Fibroblast of pulmonary artery (primary cell): ENCODE measurements at regions not wholly inside any gene's neighbourhood (a gene's known extent, or its start where the extent isn't known, plus 50 kb on each side); places are given as distances from the start of the nearest gene placed in this dataset.
"Not testable (repeated sequence)": the region's sequence is repeated elsewhere in the genome, so short reads cannot be mapped to it uniquely, and the experiment has no call there.

ENCODE experiments used
- DNase-seq: peaks from one replicate; pipeline ENCODE4 v3.0.0-alpha.2; 2010; ENCODE audit warnings: low read depth
- H3K4me3 ChIP-seq: replicated peaks from 2 replicates; pipeline ENCODE4 v1.5.1; 2011; ENCODE audit warnings: low read depth, mild to moderate bottlenecking, control low read depth, low read length, moderate library complexity
- TF ChIP-seq, protein P1 (sequence below): IDR thresholded peaks from 2 replicates; pipeline ENCODE4 v1.5.1; 2011; ENCODE audit warnings: mild to moderate bottlenecking, control low read depth, low read length, inconsistent platforms; ENCODE audit errors: missing control alignments

DNA sequence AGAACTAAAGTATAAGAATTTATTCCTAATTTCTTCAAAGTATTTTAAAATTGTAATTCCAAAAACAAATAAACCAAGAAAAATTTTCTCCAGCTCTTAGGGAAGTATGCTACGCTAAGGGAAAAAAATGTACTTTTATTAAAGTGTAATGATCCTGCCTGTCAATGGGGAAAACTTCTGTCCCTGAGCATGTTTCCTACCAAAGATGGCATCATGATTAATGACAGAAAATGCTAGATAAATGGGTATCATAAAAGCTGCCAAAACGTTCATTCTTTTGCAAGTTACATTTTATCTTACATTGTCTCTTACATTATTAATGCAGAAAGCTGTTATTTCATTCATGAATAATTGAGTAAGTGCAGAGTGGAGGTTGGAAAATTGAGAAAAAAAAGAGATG lies 443.4 kb downstream of the TECRL start:
- no peak overlapping the region for H3K4me3 ChIP-seq
- TF ChIP-seq, protein P1, sequence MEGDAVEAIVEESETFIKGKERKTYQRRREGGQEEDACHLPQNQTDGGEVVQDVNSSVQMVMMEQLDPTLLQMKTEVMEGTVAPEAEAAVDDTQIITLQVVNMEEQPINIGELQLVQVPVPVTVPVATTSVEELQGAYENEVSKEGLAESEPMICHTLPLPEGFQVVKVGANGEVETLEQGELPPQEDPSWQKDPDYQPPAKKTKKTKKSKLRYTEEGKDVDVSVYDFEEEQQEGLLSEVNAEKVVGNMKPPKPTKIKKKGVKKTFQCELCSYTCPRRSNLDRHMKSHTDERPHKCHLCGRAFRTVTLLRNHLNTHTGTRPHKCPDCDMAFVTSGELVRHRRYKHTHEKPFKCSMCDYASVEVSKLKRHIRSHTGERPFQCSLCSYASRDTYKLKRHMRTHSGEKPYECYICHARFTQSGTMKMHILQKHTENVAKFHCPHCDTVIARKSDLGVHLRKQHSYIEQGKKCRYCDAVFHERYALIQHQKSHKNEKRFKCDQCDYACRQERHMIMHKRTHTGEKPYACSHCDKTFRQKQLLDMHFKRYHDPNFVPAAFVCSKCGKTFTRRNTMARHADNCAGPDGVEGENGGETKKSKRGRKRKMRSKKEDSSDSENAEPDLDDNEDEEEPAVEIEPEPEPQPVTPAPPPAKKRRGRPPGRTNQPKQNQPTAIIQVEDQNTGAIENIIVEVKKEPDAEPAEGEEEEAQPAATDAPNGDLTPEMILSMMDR, result no peak
- no peak for DNase-seq

DNA sequence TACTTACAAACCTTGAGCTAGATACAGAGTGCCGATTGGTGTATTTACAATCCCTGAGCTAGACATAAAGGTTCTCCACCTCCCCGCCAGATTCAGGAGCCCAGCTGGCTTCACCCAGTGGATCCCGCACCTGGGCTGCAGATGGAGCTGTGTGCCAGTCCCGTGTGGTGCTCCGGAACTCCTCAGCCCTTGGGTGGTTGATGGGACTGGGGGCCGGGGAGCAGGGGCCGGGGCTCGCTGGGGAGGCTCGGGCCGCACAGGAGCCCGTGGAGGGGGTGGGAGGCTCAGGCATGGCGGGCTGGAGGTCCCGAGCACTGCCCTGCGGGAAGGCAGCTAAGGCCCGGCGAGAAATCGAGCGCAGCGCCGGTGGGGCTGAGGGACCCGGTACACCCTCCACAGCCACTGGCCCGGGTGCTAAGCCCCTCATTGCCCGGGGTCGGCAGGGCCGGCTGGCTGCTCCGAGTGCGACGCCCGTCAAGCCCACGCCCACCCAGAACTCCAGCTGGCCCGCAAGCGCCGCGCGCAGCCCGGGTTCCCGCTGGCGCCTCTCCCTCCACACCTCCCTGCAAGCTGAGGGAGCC lies 466.5 kb downstream of the TECRL start:
- not testable (repeated sequence) for H3K4me3 ChIP-seq

DNA sequence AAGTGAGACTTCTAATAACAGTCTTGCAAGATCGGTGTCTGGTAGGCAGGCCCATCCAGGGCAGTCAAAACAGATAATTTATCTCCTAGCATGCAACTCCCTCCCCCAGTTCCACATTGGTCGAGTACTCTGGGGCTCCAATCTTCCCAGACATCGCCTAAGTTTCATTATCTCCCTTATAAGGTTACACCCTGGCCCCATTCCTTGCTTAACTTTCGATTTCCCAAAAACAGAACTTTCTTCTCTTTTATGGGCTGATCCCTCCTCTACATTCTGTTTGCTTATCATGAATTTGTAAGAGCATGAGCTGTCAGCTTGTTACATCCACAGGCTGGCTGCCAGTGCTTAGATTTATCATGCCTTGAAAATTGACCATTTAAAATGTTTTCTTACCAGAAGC lies 471.3 kb downstream of the TECRL start:
- H3K4me3 ChIP-seq, result no peak overlapping the region
- TF ChIP-seq, protein P1, result no peak
- peak; percentile 44 for DNase-seq

More for the DNA sequence above, 466.5 kb downstream of the TECRL start:
- not testable (repeated sequence) for DNase-seq

DNA sequence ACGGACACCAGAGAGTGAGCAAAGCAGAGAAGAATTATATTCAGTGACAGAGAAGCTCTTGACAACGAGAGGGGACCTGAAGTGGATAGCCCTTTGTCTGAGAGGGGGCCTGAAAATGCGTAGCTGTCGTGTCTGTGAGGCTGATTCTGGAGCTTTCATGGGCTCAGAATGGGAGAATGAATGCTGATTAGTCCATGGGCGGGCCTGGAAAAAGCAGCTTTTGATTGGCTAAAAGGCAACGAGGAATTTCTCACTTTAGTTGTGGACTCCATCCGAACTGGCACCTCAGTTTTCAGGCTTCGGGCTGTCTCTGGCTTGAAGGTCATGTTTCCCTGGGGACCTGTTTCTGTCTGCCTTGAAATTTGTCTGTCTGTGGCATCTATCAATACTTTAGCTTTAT lies 487.1 kb downstream of the TECRL start:
- H3K4me3 ChIP-seq, result no peak overlapping the region
- DNase-seq, result no peak
- TF ChIP-seq, protein P1, result no peak

DNA sequence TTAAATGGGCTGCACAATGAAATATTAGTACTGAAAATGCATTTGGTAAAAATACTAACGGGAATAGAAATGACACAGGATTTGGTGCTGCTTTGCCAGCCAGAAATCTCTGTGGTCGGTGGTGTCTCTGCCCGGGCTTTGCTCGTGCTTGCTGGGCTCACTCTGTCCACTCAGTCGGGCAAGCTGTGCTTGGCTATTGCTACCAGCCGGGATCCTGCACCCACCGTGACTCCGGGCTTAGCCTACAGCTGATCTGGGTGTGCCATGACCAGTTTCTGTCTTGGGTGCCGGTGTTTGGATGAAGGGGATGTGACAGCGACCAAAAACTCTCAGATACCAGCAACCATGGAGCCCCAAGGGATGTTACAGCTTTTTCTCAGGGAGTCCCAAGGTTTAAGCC lies 487.7 kb downstream of the TECRL start:
- no peak for DNase-seq
- no peak overlapping the region for H3K4me3 ChIP-seq
- TF ChIP-seq, protein P1, result no peak

DNA sequence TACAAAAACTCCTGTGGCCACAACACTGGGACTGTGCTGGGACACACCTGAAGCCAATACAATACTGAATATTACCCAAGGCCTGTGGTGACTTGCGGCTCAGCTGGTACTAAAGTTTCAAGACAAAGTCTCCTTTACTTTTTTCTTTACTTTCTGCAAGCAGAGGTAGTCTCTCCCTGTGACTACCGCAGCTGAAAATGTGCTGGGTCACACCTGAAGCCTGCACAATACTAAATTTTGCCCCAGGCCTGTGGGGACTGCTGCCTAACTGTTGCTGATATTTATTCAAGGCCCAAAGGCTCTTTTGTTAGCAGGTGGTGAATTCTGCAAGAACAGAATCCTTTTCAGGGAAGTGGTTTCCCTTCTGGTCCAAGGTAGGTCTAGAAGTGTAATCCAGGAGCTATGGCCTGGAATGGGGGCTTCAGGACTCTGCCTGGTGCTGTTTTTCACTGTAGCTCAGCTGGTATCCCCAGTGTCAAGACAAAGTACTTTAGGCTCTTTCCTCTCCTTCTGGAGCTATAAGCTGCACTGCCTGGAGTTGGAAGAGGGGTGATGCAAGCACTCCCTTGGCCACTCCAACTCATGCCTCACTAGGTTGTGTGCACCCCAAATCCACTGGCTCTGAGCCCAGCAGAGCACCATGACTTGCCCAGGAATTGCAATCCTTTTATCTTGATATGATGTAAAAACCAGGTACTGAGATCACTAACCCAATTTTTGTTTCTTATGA lies 489.4 kb downstream of the TECRL start:
- H3K4me3 ChIP-seq, result no peak overlapping the region
- DNase-seq, result no peak
- TF ChIP-seq, protein P1, result no peak

DNA sequence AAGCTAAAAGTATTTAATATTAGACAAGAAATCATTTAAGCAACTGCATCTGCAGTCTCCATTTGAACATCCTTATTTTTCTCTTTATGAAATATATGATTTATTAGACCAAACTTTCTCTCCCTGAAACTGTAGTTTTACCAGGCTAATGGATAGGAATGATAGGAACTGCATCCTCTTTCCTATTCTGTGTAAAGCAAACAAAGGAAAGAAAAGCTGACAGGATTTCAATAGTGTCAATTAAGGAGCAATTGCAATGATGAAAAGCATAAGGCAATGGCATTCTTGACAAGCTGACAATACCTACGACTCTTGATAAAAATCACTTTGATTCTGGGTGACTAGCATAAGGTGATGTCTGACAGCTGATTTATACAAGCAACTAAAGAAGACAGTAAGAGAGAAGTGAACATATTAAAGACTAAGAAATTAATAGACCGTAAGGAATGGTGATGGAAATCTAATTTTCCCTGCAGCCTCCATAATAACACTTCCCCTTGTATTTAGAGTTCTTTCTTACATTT lies 502.5 kb downstream of the TECRL start:
- TF ChIP-seq, protein P1, result no peak
- no peak overlapping the region for H3K4me3 ChIP-seq
- DNase-seq, result no peak
